SK-N-SH treated with all-trans-retinoic acid at 6 μM for 48 hours (cell line): ENCODE measurements at regions not wholly inside any gene's neighbourhood (a gene's known extent, or its start where the extent isn't known, plus 50 kb on each side); places are given as distances from the start of the nearest gene placed in this dataset.

Experiments
- BACH2 ChIP-seq: fragments of 250-450 bp; sonication (Bioruptor Pico); IDR thresholded peaks from 2 replicates; pipeline ENCODE4 v1.9.0; 2021; ENCODE audit warnings: mild to moderate bottlenecking, borderline replicate concordance
- CREB5 ChIP-seq: fragments of 250-450 bp; sonication (Bioruptor Pico); IDR thresholded peaks from 2 replicates; pipeline ENCODE4 v1.5.1; 2020; ENCODE audit warnings: low read depth, mild to moderate bottlenecking, moderate library complexity
- ESRRG ChIP-seq: fragments of 250-450 bp; sonication (Bioruptor Pico); IDR thresholded peaks from 2 replicates; pipeline ENCODE4 v1.6.1; 2021; ENCODE audit warnings: mild to moderate bottlenecking
- GLIS3 ChIP-seq: fragments of 250-450 bp; sonication (Bioruptor Pico); IDR thresholded peaks from 2 replicates; pipeline ENCODE4 v1.5.0; 2020; ENCODE audit warnings: mild to moderate bottlenecking, moderate library complexity
- PATZ1 ChIP-seq: fragments of 250-450 bp; sonication (Bioruptor Pico); IDR thresholded peaks from 2 replicates; pipeline ENCODE4 v1.8.0; 2020; ENCODE audit warnings: mild to moderate bottlenecking, moderate library complexity, borderline replicate concordance
- RARB ChIP-seq: fragments of 250-450 bp; sonication (Bioruptor Pico); IDR thresholded peaks from 2 replicates; pipeline ENCODE4 v1.8.0; 2021; ENCODE audit warnings: mild to moderate bottlenecking, moderate library complexity
- TSHZ2 ChIP-seq: fragments of 250-450 bp; sonication (Bioruptor Pico); IDR thresholded peaks from 2 replicates; pipeline ENCODE4 v1.5.0; 2020; ENCODE audit warnings: mild to moderate bottlenecking, moderate library complexity
- ZFP3 ChIP-seq: fragments of 250-450 bp; sonication (Bioruptor Pico); IDR thresholded peaks from 2 replicates; pipeline ENCODE4 v1.5.0; 2020; ENCODE audit warnings: mild to moderate bottlenecking, moderate library complexity

GRCh38 chr9:12183321-12183720 is 509.9 kb upstream of the TYRP1 start:
- no peak for TF ChIP-seq TSHZ2 (CRISPR knock-in tag)
- no peak for TF ChIP-seq RARB (CRISPR knock-in tag)
- no peak for TF ChIP-seq ZFP3 (CRISPR knock-in tag)
- no peak for TF ChIP-seq ESRRG (CRISPR knock-in tag)
- TF ChIP-seq GLIS3 (CRISPR knock-in tag) = no peak
- TF ChIP-seq BACH2 = no peak
- no peak for TF ChIP-seq PATZ1
- TF ChIP-seq CREB5 (CRISPR knock-in tag) = no peak
